ENCODE measurements at regions not wholly inside any gene's neighbourhood (a gene's known extent, or its start where the extent isn't known, plus 50 kb on each side); places are given as distances from the start of the nearest gene placed in this dataset.

DNA sequence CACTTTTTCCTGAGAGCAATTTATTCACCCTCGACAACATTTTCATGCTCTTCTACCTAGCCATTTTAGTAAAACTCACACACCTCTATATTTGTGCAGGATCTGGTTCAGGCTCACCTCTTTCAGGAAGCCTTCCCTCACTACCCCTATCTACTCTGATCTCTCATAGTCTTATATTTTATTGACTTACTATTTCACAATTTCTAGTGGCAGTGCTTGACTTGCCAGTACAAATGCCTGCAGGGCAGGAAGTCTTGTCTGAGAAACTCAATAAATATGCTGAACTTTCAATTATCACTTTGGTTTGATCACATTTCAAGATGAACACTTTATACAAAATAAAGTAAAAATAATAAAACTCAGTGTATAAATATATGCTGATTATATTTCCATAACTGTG is 226.8 kb downstream of the CETN3 start:
- no peak for DNase-seq (ENCODE audit: insufficient read length, low spot score)
- FAIRE-seq = no peak
- TF ChIP-seq POLR2AphosphoS5 (IDR thresholded peaks at IDR 0.05; ENCODE audit: low read depth, low read length) (no peak), POU2F2 (IDR thresholded peaks at IDR 0.05; ENCODE audit: low read depth, low read length) (no peak)

DNA sequence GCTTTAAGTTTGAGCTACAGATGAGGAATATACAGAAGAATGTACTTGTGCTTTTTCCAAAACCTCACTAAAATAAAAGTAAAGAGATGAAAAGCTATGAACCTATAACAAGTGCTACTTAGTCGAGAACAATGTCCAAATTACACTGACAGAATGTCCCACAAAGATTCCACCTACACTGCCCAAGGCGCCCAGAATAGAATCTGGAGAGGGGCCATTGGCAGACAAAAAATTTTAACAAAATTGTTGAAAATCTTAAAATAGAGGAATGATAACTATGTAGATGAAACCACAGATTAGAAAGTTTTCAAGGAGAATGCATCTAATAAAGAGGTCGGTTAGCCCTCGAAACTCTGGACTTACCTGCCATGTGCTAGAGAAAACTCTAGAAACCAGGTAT is 235.3 kb downstream of the CETN3 start:
- DNase-seq (ENCODE audit: insufficient read length, low spot score) (no peak), FAIRE-seq (no peak)
- no peak for TF ChIP-seq POU2F2 (IDR thresholded peaks at IDR 0.05; ENCODE audit: low read depth, low read length)
- TF ChIP-seq PAX5 (IDR thresholded peaks at IDR 0.05; ENCODE audit: insufficient read depth, low read length, severe bottlenecking) = no peak
- TF ChIP-seq SPI1 (IDR thresholded peaks at IDR 0.05; ENCODE audit: low read depth, low read length) = no peak
- TF ChIP-seq POLR2A (IDR thresholded peaks at IDR 0.05; ENCODE audit: low read depth, low read length) = no peak
- TF ChIP-seq POLR2AphosphoS5 (IDR thresholded peaks at IDR 0.05; ENCODE audit: low read depth, low read length) = no peak
- no peak for TF ChIP-seq TAF1 (IDR thresholded peaks at IDR 0.05; ENCODE audit: low read depth, low read length)

DNA sequence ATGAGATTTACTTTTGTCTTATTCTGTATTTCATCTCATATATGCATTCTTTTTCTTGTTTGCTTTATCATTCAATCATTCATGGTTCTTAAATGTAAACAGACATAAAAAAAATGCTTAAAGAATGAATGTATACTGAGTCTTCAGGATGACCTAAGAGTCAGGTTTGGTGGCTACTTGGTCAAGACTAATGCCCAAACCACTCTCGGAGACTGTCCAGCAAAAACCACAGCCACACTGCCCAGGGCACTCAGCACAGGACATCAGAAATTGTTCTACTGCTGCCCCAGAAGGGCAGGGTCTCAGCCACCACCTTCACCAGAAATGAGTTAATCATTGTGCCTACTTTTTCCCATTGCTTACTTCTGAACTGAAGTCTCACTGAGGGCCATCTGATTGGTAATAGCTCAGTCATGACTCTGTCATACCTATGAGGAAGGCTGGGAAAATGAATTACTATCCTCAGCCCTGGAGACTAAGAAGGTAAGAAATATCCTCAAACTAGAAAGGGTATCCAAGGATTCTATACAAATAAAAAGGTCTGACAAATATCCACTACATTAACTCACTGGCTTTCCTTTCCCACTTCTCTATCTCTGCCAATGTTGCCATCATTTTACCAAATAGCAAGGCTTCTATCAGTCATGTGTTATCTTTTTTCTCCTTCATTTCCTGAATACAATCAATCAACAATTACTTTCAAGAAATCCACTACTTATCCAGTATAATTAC is 236.1 kb downstream of the CETN3 start:
- TF ChIP-seq SPI1 (IDR thresholded peaks at IDR 0.05; ENCODE audit: low read depth, low read length) = no peak
- no peak for TF ChIP-seq POU2F2 (IDR thresholded peaks at IDR 0.05; ENCODE audit: low read depth, low read length)
- no peak for TF ChIP-seq PAX5 (IDR thresholded peaks at IDR 0.05; ENCODE audit: insufficient read depth, low read length, severe bottlenecking)
- TF ChIP-seq POLR2A (IDR thresholded peaks at IDR 0.05; ENCODE audit: low read depth, low read length) = no peak
- no peak for TF ChIP-seq POLR2AphosphoS5 (IDR thresholded peaks at IDR 0.05; ENCODE audit: low read depth, low read length)
- TF ChIP-seq TAF1 (IDR thresholded peaks at IDR 0.05; ENCODE audit: low read depth, low read length) = no peak
- FAIRE-seq (no peak), DNase-seq (ENCODE audit: insufficient read length, low spot score) (no peak)

DNA sequence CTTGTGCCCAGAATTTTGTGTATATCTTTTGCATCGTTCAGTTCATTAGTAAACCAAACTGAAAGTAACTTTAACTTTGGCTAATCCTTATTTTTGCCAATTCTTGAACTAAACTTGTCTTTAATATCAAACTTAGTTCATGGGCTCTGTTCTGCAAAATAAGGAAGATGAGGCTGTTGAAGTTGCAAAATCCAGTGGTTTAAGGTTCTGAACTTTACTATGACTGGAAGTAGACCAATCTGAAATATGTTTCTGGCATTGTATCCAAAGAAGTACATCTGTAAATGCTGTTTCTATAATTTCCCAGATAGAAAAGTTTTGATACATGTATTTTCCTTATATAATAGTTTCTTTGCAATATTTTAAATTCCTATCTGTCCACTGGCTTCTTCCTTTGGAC is 238.1 kb downstream of the CETN3 start:
- FAIRE-seq (no peak), DNase-seq (ENCODE audit: insufficient read length, low spot score) (no peak)
- TF ChIP-seq TAF1 (IDR thresholded peaks at IDR 0.05; ENCODE audit: low read depth, low read length) (no peak), PAX5 (IDR thresholded peaks at IDR 0.05; ENCODE audit: insufficient read depth, low read length, severe bottlenecking) (no peak), POLR2AphosphoS5 (IDR thresholded peaks at IDR 0.05; ENCODE audit: low read depth, low read length) (no peak), SPI1 (IDR thresholded peaks at IDR 0.05; ENCODE audit: low read depth, low read length) (no peak), POLR2A (IDR thresholded peaks at IDR 0.05; ENCODE audit: low read depth, low read length) (no peak), POU2F2 (IDR thresholded peaks at IDR 0.05; ENCODE audit: low read depth, low read length) (no peak)

DNA sequence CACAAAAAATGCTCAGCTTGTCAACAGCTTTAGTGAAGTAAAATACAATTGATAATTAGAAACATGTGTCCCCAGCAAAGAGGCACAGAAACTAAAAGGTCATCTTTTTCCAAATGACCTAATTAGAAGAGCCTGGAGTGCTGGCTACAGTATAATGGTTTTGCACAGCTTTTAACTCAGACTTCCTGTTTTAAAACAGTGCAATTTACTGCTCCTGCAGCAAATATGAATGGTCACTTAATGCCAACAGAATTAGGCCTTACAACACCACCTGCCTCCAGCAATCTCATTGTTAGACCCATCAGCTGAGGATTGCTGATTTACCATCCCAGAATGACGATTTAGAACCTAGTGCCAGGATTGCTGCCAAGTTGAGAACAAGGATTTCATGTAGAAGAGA is 239.3 kb downstream of the CETN3 start:
- DNase-seq (ENCODE audit: insufficient read length, low spot score) = no peak
- FAIRE-seq = no peak
- peak; percentile 48; the same call in 1 of the 2 replicates for TF ChIP-seq SPI1 (IDR thresholded peaks at IDR 0.05; ENCODE audit: low read depth, low read length)
- no peak for TF ChIP-seq POU2F2 (IDR thresholded peaks at IDR 0.05; ENCODE audit: low read depth, low read length)

DNA sequence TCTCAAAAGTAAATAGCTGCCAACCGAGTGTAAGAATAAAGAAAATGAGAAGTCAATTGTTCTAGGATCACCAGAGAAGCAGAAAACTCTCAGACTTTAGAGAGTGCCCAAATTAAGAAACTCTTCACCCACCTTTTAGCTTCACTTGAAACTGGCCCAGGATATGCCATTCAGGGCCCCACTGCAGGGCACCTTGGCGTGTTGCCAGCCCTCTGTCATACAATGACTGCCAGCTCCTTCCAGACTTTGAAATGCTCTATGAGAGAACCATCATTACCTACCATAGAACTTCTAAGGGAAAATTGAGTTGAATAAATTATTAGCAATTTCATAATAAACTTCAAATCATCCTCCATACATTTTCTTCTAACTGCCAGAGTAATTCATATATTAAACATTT is 240.5 kb downstream of the CETN3 start:
- DNase-seq (ENCODE audit: insufficient read length, low spot score) (no peak), FAIRE-seq (no peak)
- no peak for TF ChIP-seq POLR2A (IDR thresholded peaks at IDR 0.05; ENCODE audit: low read depth, low read length)
- no peak for TF ChIP-seq POU2F2 (IDR thresholded peaks at IDR 0.05; ENCODE audit: low read depth, low read length)
- no peak for TF ChIP-seq SPI1 (IDR thresholded peaks at IDR 0.05; ENCODE audit: low read depth, low read length)
- TF ChIP-seq PAX5 (IDR thresholded peaks at IDR 0.05; ENCODE audit: insufficient read depth, low read length, severe bottlenecking) = no peak

DNA sequence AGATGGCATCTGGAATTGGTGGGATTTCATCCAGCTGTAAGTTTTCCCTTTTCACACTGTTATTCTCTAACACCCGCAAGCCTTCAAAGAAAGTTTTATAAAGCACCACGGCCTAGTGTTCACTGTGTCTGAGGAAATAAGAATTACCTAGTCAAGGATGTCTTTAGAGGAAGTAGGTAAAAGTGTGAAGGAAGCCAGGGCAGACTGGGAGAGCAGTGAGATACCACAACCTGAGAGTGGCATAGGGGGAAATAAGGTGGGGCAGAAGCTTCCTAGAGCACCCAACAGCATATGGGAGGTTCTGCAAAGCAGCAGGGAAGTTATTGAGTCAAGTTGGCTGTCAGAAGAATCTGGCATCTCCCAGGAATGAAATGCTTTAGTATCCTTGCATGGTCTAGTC is 241.2 kb downstream of the CETN3 start:
- TF ChIP-seq POU2F2 (IDR thresholded peaks at IDR 0.05; ENCODE audit: low read depth, low read length) (no peak), SPI1 (IDR thresholded peaks at IDR 0.05; ENCODE audit: low read depth, low read length) (no peak), POLR2A (IDR thresholded peaks at IDR 0.05; ENCODE audit: low read depth, low read length) (no peak), POLR2AphosphoS5 (IDR thresholded peaks at IDR 0.05; ENCODE audit: low read depth, low read length) (no peak), PAX5 (IDR thresholded peaks at IDR 0.05; ENCODE audit: insufficient read depth, low read length, severe bottlenecking) (no peak), TAF1 (IDR thresholded peaks at IDR 0.05; ENCODE audit: low read depth, low read length) (no peak)
- FAIRE-seq (no peak), DNase-seq (ENCODE audit: insufficient read length, low spot score) (no peak)

DNA sequence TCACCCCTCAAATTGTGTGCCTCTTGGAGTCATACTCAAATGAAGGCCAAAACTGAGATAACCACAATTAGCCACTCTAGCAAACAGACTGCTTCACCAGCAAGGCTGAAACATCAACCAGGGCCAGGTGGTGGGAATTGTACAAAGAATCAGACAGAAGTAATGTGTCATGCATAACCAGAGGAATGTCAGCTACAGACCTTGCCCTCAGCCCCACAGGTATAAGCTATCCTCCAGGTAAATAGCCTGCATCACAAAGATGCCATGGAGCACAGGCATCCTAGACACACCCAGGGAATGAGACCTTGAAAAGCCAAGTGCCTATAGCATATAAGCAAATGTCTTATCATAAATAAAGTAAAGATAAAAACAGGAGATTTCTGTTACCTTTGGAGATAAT is 242.7 kb downstream of the CETN3 start:
- TF ChIP-seq POLR2AphosphoS5 (IDR thresholded peaks at IDR 0.05; ENCODE audit: low read depth, low read length) = no peak
- no peak for TF ChIP-seq POU2F2 (IDR thresholded peaks at IDR 0.05; ENCODE audit: low read depth, low read length)
- no peak for TF ChIP-seq PAX5 (IDR thresholded peaks at IDR 0.05; ENCODE audit: insufficient read depth, low read length, severe bottlenecking)
- no peak for TF ChIP-seq SPI1 (IDR thresholded peaks at IDR 0.05; ENCODE audit: low read depth, low read length)
- no peak for TF ChIP-seq TAF1 (IDR thresholded peaks at IDR 0.05; ENCODE audit: low read depth, low read length)
- no peak for TF ChIP-seq POLR2A (IDR thresholded peaks at IDR 0.05; ENCODE audit: low read depth, low read length)

DNA sequence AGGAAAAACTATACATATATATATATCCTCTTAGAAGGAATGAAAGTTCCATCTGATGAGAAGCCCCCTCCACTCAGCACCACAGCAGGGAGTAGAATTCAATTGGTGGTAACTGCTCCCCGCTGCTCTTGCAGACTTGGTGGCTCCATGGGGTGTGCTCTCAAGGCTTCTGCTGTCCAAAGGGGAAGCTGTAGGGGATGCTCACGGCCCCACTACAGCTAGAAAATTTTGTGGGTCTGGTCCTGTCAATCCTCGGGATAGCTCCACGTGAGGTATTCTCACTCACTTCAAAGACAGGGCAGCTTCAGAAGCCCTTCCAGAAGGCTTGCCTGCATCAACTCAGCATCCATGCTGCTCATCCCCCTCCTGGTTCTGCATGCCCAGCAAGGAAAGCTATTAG is 247.2 kb downstream of the CETN3 start:
- FAIRE-seq = no peak
- TF ChIP-seq SPI1 (IDR thresholded peaks at IDR 0.05; ENCODE audit: low read depth, low read length) = no peak
- TF ChIP-seq TAF1 (IDR thresholded peaks at IDR 0.05; ENCODE audit: low read depth, low read length) = no peak
- DNase-seq (ENCODE audit: insufficient read length, low spot score) = no peak

More for the DNA sequence above, 242.7 kb downstream of the CETN3 start:
- DNase-seq (ENCODE audit: insufficient read length, low spot score) (no peak), FAIRE-seq (no peak)

DNA sequence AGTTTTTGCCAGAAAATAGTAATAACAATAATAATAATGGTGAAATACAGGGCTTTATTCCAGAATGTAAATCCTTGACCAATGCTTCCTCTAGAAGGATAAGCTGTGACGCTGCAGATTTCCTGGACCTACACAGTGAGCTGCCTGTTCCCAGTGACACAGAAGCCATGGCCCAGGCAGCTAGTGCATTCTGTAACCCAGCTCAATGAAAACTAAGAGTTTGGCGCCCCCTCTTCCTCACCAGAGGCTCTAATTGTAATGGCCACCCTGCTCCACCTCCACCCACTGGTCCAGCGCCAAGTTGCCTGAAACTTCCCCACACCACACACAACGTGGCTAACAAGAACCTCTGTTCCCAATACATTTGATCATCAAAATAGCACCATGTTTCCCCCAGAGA is 248.1 kb downstream of the CETN3 start:
- FAIRE-seq (peak; percentile 13), DNase-seq (ENCODE audit: insufficient read length, low spot score) (no peak)
- TF ChIP-seq TAF1 (IDR thresholded peaks at IDR 0.05; ENCODE audit: low read depth, low read length) (no peak), POU2F2 (IDR thresholded peaks at IDR 0.05; ENCODE audit: low read depth, low read length) (no peak), POLR2AphosphoS5 (IDR thresholded peaks at IDR 0.05; ENCODE audit: low read depth, low read length) (no peak), PAX5 (IDR thresholded peaks at IDR 0.05; ENCODE audit: insufficient read depth, low read length, severe bottlenecking) (no peak), POLR2A (IDR thresholded peaks at IDR 0.05; ENCODE audit: low read depth, low read length) (no peak), SPI1 (IDR thresholded peaks at IDR 0.05; ENCODE audit: low read depth, low read length) (no peak)
